HT1080 (cell line): ENCODE measurements at regions not wholly inside any gene's neighbourhood (a gene's known extent, or its start where the extent isn't known, plus 50 kb on each side); places are given as distances from the start of the nearest gene placed in this dataset.

ENCODE experiments used
- DNase-seq: peaks from one replicate; pipeline ENCODE4 v3.0.0-alpha.2; 2015; ENCODE audit warnings: low read depth

GRCh38 chr5:71945436-71945835, 161.8 kb upstream of the MAP1B start:
- DNase-seq = no peak

GRCh38 chr5:71946343-71947030, 160.8 kb upstream of the MAP1B start:
- no peak for DNase-seq

GRCh38 chr5:71948206-71948605, 159.1 kb upstream of the MAP1B start:
- peak; percentile 55 for DNase-seq

- no peak for DNase-seq
These were observed 157.5 kb upstream of the MAP1B start for GRCh38 chr5:71949772-71950171.

GRCh38 chr5:71953866-71954265, 153.4 kb upstream of the MAP1B start:
- no peak for DNase-seq

- no peak for DNase-seq
These were observed 152.9 kb upstream of the MAP1B start for GRCh38 chr5:71954329-71954728.

GRCh38 chr5:71955723-71956122, 151.6 kb upstream of the MAP1B start:
- DNase-seq = no peak

DNA sequence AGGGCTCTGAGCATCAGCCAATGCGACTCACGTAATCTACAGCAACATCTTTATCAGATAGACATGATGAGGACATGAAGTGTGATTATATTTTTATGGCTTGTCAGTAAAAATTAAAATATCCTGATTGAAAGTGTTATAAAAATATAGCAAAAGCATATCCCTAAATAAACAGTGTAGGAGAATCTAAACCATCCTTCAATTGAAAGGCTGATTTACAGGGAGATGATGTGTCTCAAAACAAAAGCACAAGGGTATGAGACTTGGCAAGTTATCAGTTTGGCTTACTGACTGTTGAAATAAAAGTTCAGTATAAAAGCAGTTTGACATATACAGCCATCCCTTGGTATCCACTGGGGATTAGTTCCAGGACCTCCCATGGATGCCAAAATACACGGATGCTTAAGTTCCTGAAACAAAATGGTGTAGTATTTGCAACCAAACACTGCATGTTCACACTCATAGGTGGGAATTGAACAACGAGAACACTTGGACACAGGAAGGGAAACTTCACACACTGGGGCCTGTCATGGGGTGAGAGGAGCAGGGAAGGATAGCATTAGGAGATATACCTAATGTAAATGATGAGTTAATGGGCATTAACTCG, 149.9 kb upstream of the MAP1B start:
- no peak for DNase-seq

- DNase-seq = no peak
These were observed 147.1 kb upstream of the MAP1B start for GRCh38 chr5:71960195-71960594.

- DNase-seq = no peak
These were observed 145.5 kb upstream of the MAP1B start for GRCh38 chr5:71961786-71962185.

GRCh38 chr5:71969460-71969859, 137.8 kb upstream of the MAP1B start:
- no peak for DNase-seq

- DNase-seq = no peak
These were observed 135.4 kb upstream of the MAP1B start for GRCh38 chr5:71971862-71972261.

- no peak for DNase-seq
These were observed 134.3 kb upstream of the MAP1B start for GRCh38 chr5:71972777-71973473.

GRCh38 chr5:71973563-71973962, 133.7 kb upstream of the MAP1B start:
- no peak for DNase-seq

- DNase-seq = peak; percentile 8
These were observed 133.1 kb upstream of the MAP1B start for GRCh38 chr5:71974165-71974564.

DNA sequence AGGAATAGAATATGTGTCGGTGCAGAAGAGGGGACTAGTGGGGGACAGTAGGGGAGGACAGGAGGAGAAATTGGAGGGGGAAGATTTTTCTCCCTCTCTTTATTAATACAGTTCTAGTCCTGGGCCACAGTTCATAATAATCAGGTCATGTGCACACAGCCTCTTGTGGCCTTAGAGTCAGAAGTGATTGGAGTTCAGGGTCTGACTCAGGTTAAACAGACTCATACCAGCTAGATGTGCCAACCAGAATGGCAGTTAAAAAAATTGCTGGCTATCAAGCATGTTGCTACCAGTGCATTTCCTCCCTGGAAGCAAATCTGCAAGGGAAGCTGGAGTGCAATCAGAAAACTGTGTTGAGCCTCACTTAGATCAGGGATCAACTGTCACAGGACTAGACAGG, 132.7 kb upstream of the MAP1B start:
- DNase-seq = peak; percentile 68

- no peak for DNase-seq
These were observed 130.8 kb upstream of the MAP1B start for GRCh38 chr5:71976449-71976848.

DNA sequence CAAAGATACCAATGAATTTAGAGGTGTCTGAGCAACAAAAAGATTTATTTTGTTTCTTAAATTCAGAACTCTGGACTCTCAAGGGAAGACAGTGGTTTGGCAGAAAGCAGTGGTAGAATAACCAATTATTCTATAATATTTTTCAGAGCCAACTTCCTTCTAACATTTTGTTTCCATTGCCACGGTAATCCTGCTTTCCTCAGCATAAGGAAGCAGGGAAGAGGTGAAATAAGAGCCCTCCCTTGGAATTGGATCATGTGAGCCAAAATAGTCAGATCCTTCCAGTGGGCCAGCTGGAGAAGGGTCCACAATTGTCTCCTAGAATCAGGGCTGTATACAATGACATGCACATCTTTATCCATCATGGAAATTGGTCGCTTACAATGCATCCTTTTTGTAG, 130.0 kb upstream of the MAP1B start:
- no peak for DNase-seq

- DNase-seq = no peak
These were observed 129.1 kb upstream of the MAP1B start for GRCh38 chr5:71978216-71978615.

DNA sequence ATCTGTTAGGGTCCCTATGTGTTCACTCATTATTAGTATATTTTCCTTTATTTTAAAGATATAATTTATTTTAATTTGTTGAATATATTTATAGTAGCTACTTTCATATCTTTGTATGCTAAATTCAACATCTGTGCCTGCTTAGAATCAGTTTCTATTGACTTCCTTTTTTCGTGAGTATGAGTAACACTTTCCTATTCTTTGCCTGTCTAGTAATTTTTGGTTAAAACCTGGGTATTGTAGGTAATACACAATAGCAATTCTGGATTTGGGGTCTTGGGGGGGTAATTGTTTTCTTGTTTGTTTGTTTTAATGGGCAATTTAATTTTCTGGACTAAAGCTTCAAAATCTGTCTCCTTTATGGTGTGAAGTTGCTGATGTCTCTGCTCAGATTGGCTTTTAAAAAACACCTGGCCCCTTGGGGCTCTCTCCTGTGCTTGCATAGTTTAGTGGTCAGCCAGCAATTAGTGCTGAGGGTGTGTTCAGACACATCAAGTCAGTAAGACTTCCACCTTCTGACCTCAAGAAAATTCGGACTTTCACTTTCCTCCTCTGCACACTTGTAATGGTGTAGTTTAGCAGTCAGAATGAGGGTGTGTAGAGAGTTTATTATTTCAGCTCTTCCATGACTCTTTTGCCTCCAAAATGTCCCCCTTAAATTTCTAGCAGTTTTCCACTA, 124.4 kb upstream of the MAP1B start:
- no peak for DNase-seq

DNA sequence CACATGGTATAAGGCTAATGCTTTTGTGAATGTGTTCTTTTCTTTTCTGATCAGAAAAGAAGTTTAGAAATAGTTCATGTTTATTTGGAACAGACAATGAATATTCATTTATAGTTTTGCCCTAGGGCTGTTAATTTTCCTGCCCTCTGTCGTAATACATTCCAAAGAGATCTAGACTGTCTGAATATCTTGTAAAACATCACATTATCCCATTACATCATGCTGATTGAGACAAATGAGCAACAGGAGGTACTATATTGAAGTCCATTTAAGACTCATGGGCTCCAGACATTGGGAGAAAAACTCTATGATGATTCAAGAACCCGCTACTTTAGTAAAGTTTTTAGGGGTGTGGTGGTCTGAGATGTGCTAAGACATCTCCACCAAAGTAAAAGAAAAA, 121.2 kb upstream of the MAP1B start:
- no peak for DNase-seq

DNA sequence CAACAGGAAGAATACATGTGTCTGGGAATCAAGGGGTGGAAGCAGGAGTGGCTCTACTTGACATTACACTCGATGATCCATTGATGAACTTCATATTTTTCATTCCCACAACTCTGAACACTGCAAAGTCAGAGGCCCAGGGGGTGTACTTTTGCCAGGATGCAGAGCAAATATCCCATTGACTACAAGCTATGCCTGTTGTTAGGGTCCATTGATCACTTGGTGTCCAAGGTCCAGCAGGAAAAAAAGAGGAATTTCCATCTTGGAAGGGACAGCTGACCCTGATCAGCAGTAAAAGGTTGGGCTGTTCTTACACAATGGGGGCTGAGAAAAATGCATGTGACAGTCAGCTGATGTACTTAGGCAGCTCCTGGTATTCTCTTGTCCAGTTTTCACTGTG, 118.5 kb upstream of the MAP1B start:
- no peak for DNase-seq
